HepG2 (cell line): ENCODE measurements at regions not wholly inside any gene's neighbourhood (a gene's known extent, or its start where the extent isn't known, plus 50 kb on each side); places are given as distances from the start of the nearest gene placed in this dataset.

ENCODE experiments used
- ATAC-seq: fragments of 200-7000 bp; cut with Tn5 transposase; 3 replicates; pipeline ENCODE4 v1.9.1; 2020; ENCODE audit warnings: mild to moderate bottlenecking, moderate library complexity
- BruUV-seq: library from RNA; stranded (reverse); fragments of 400-500 nt; replicated peaks from 2 replicates; lab custom pipeline; 2021; lab: Mats Ljungman, UMichigan
- CTCF ChIA-PET: fragments of 300-600 bp; formaldehyde crosslinking; extraction: SDS; loops from one replicate; lab custom pipeline; 2021; ENCODE audit warnings: low total read pairs, inconsistent platforms, low intra/inter-chr PET ratio; lab: Yijun Ruan, JAX
- POLR2A ChIA-PET: fragments of 350-600 bp; sonication (Branson Sonifier 250); formaldehyde crosslinking; loops from one replicate; lab custom pipeline; 2020; ENCODE audit warnings: antibody characterized with exemption, inconsistent platforms; lab: Yijun Ruan, JAX
- DNase-seq: peaks from one replicate; pipeline ENCODE4 v3.0.0-alpha.2; 2015; ENCODE audit warnings: low spot score
- FAIRE-seq: peaks from 3 replicates; lab custom pipeline; 2011; peaks lifted over from hg19 to GRCh38; lab: Jason Lieb, UNC
- H2AFZ ChIP-seq: one replicate; pipeline ENCODE4 v1.6.1; 2011; ENCODE audit warnings: low read length, inconsistent platforms
- H3K27ac ChIP-seq: fragments of 300-600 bp; 3 replicates; pipeline ENCODE4 v1.8.0; 2011; ENCODE audit warnings: mixed run types, mild to moderate bottlenecking, mixed read lengths, low read length, inconsistent platforms; ENCODE audit not compliant: insufficient read depth; ENCODE audit errors: extremely low read length
- H3K27me3 ChIP-seq, 2 experiments: fragments of 200-600 bp in 1 of 2; 2 replicates in 1 of 2; 3 replicates in 1 of 2; pipeline versions ENCODE4 v1.6.0 to v1.8.0; 2011; ENCODE audit warnings: low read length in 2 of 2, mild to moderate bottlenecking in 2 of 2, moderate library complexity in 2 of 2, inconsistent platforms in 1 of 2; ENCODE audit not compliant: insufficient read depth in 2 of 2, control insufficient read depth in 1 of 2
- H3K36me3 ChIP-seq, 2 experiments: fragments of 200-600 bp in 1 of 2; replicated peaks in 1 of 2; 2 replicates in 1 of 2; 3 replicates in 1 of 2; pipeline versions ENCODE4 v1.5.1 to v1.8.0; 2011; ENCODE audit warnings: low read length in 2 of 2, inconsistent platforms in 1 of 2; ENCODE audit not compliant: insufficient read depth in 2 of 2, control insufficient read depth in 1 of 2
- H3K4me1 ChIP-seq: 2 replicates; pipeline ENCODE4 v1.5.1; 2012; ENCODE audit warnings: low read length, inconsistent platforms; ENCODE audit not compliant: insufficient read depth
- H3K4me2 ChIP-seq: 2 replicates; pipeline ENCODE4 v1.6.0; 2011; ENCODE audit warnings: low read depth, low read length, inconsistent platforms
- H3K4me3 ChIP-seq, 3 experiments: fragments of 200-600 bp in 1 of 3; sonication (generic), shearing (Covaris generic) in 1 of 3; replicated peaks in 1 of 3; 2 replicates each; pipeline ENCODE4 v1.5.1; 2011 to 2016; ENCODE audit warnings: low read length in 3 of 3, inconsistent platforms in 2 of 3, low read depth in 2 of 3, mild to moderate bottlenecking in 2 of 3, control low read depth in 1 of 3, mixed read lengths in 1 of 3; ENCODE audit not compliant: insufficient read depth in 1 of 3
- H3K79me2 ChIP-seq: one replicate; pipeline ENCODE4 v1.6.1; 2011; ENCODE audit warnings: low read length, inconsistent platforms; ENCODE audit not compliant: insufficient read depth
- H3K9ac ChIP-seq: 2 replicates; pipeline ENCODE4 v1.6.0; 2011; ENCODE audit warnings: mild to moderate bottlenecking, low read depth, low read length, inconsistent platforms; ENCODE audit not compliant: insufficient read depth
- H3K9me3 ChIP-seq: 2 replicates; pipeline ENCODE4 v1.5.1; 2012; ENCODE audit warnings: mild to moderate bottlenecking, low read length
- H4K20me1 ChIP-seq: 2 replicates; pipeline ENCODE4 v1.6.0; 2011; ENCODE audit warnings: inconsistent platforms, mild to moderate bottlenecking, low read length, moderate library complexity; ENCODE audit not compliant: insufficient read depth
- AKNA ChIP-seq: sonication (generic); formaldehyde crosslinking; IDR thresholded peaks from 2 replicates; pipeline ENCODE4 v1.4.0; 2020; ENCODE audit warnings: missing genetic modification reagents, borderline replicate concordance
- HNRNPUL1 ChIP-seq: fragments of 200-400 bp; formaldehyde crosslinking; IDR thresholded peaks from 2 replicates; pipeline ENCODE4 v1.6.1; 2017; ENCODE audit warnings: low read depth, mild to moderate bottlenecking, low read length, moderate library complexity
- HOXA9 ChIP-seq: sonication (generic); formaldehyde crosslinking; IDR thresholded peaks from 2 replicates; pipeline ENCODE4 v1.8.1; 2022; ENCODE audit warnings: missing genetic modification reagents, mild to moderate bottlenecking, moderate library complexity, borderline replicate concordance
- NCOR1 ChIP-seq: fragments of 200-600 bp; sonication (generic); IDR thresholded peaks from 2 replicates; pipeline ENCODE4 v1.7.0; 2017; ENCODE audit warnings: antibody characterized with exemption, low read length, borderline replicate concordance
- TARDBP ChIP-seq: sonication (generic); formaldehyde crosslinking; IDR thresholded peaks from 2 replicates; pipeline ENCODE4 v1.8.0; 2022; ENCODE audit warnings: mild to moderate bottlenecking, missing genetic modification reagents
- ZNF446 ChIP-seq: sonication (generic); formaldehyde crosslinking; IDR thresholded peaks from 2 replicates; pipeline ENCODE4 v1.5.0; 2020; ENCODE audit warnings: mild to moderate bottlenecking, missing genetic modification reagents
- ZSCAN20 ChIP-seq: sonication (generic); formaldehyde crosslinking; IDR thresholded peaks from 2 replicates; pipeline ENCODE4 v1.4.0; 2020; ENCODE audit warnings: missing genetic modification reagents, mild to moderate bottlenecking, borderline replicate concordance
- WGBS: methylation state at CpG from one replicate; pipeline ENCODE4 v1.1.6; 2017; ENCODE audit warnings: low lambda C conversion rate; 5-methylcytosine and 5-hydroxymethylcytosine counted together
- in situ Hi-C: cut with HindIII; loops from 2 replicates; pipeline ENCODE4 v1.10.0; 2017; ENCODE audit warnings: low pct_unique_long_range_greater_than_20kb; ENCODE audit not compliant: extremely low pct_ligation_motif_present
- intact Hi-C: fragments of 100-400 bp; cut with micrococcal nuclease; formaldehyde crosslinking; loops from one replicate; pipeline ENCODE4 v1.10.0; 2022; ENCODE audit not compliant: unreplicated experiment
- TF ChIP-seq, protein P1 (sequence below): sonication (generic); formaldehyde crosslinking; IDR thresholded peaks from 2 replicates; pipeline ENCODE4 v1.4.0; 2020; ENCODE audit warnings: missing genetic modification reagents
- TF ChIP-seq, protein P2 (sequence below): sonication (generic); formaldehyde crosslinking; conservative IDR thresholded peaks from 2 replicates; pipeline ENCODE4 v1.4.0; 2020; ENCODE audit warnings: missing genetic modification reagents

- no peak overlapping the region for H3K9ac ChIP-seq
- H3K4me2 ChIP-seq = no peak overlapping the region
- H3K9me3 ChIP-seq = no peaks in the 10 kb centered on the region
- ATAC-seq = no peak
- TF ChIP-seq, protein P1, sequence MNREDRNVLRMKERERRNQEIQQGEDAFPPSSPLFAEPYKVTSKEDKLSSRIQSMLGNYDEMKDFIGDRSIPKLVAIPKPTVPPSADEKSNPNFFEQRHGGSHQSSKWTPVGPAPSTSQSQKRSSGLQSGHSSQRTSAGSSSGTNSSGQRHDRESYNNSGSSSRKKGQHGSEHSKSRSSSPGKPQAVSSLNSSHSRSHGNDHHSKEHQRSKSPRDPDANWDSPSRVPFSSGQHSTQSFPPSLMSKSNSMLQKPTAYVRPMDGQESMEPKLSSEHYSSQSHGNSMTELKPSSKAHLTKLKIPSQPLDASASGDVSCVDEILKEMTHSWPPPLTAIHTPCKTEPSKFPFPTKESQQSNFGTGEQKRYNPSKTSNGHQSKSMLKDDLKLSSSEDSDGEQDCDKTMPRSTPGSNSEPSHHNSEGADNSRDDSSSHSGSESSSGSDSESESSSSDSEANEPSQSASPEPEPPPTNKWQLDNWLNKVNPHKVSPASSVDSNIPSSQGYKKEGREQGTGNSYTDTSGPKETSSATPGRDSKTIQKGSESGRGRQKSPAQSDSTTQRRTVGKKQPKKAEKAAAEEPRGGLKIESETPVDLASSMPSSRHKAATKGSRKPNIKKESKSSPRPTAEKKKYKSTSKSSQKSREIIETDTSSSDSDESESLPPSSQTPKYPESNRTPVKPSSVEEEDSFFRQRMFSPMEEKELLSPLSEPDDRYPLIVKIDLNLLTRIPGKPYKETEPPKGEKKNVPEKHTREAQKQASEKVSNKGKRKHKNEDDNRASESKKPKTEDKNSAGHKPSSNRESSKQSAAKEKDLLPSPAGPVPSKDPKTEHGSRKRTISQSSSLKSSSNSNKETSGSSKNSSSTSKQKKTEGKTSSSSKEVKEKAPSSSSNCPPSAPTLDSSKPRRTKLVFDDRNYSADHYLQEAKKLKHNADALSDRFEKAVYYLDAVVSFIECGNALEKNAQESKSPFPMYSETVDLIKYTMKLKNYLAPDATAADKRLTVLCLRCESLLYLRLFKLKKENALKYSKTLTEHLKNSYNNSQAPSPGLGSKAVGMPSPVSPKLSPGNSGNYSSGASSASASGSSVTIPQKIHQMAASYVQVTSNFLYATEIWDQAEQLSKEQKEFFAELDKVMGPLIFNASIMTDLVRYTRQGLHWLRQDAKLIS (CRISPR knock-in tag) = no peak
- no peak for TF ChIP-seq HNRNPUL1
- TF ChIP-seq AKNA (CRISPR knock-in tag) = no peak
- TF ChIP-seq, protein P2, sequence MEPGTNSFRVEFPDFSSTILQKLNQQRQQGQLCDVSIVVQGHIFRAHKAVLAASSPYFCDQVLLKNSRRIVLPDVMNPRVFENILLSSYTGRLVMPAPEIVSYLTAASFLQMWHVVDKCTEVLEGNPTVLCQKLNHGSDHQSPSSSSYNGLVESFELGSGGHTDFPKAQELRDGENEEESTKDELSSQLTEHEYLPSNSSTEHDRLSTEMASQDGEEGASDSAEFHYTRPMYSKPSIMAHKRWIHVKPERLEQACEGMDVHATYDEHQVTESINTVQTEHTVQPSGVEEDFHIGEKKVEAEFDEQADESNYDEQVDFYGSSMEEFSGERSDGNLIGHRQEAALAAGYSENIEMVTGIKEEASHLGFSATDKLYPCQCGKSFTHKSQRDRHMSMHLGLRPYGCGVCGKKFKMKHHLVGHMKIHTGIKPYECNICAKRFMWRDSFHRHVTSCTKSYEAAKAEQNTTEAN (CRISPR knock-in tag) = no peak
- TF ChIP-seq NCOR1 = no peak
- TF ChIP-seq ZNF446 (CRISPR knock-in tag) = no peak
- no peak for TF ChIP-seq HOXA9
- TF ChIP-seq TARDBP (CRISPR knock-in tag) = no peak
- TF ChIP-seq ZSCAN20 = no peak
- intact Hi-C loops (no loop called here), in situ Hi-C loops (no loop called here)
- H3K4me3 ChIP-seq = no peak overlapping the region
- BruUV-seq = no TSS peak
- no peak overlapping the region for H2AFZ ChIP-seq
- H3K4me1 ChIP-seq = no peaks in the 10 kb centered on the region
- FAIRE-seq = no peak
- no peaks in the 10 kb centered on the region for H3K79me2 ChIP-seq
- CTCF ChIA-PET = no interaction called here
- WGBS = 3% methylated on average over 1 of the region's 1 CpG
- H3K36me3 ChIP-seq = no peaks in the 10 kb centered on the region
- no peaks in the 10 kb centered on the region; a peak in 1 of 5 replicates for H3K27me3 ChIP-seq
- H4K20me1 ChIP-seq = no peaks in the 10 kb centered on the region
- H3K27ac ChIP-seq = no peak overlapping the region
- DNase-seq = no peak
- POLR2A ChIA-PET = no interaction called here
These were observed 96.7 kb upstream of the CCDC196 start for GRCh38 chr14:66389481-66389880.
